GM19467 (cell line): ENCODE measurements at regions not wholly inside any gene's neighbourhood (a gene's known extent, or its start where the extent isn't known, plus 50 kb on each side); places are given as distances from the start of the nearest gene placed in this dataset.
"Not testable (repeated sequence)": the region's sequence is repeated elsewhere in the genome, so short reads cannot be mapped to it uniquely, and the experiment has no call there.

Source experiments
- ATAC-seq: cut with Tn5 transposase; IDR thresholded peaks from one replicate; pipeline ENCODE4 v1.9.1; 2021; ENCODE audit warnings: mild to moderate bottlenecking, moderate library complexity; ENCODE audit not compliant: unreplicated experiment

DNA sequence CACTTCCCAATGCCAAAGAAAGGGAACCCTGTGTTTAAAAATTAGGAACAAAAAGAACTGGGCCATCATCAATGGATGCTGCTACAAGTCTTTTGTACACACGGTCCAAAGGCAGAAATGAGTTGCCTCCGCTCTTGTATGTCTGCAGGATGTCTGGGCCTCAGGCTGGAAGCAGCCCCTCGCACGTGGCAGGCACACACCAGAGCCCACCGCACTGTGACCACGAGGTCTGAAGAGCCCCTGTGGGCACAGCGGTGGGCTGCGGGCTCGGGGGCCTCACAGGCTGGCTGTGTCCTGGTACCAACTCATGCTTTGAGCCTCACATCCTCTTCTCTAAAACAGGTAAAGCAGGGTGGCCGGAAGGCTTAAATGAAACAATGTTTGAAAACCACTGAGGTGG lies 309.3 kb downstream of the C16orf95 start:
- ATAC-seq: no peak

DNA sequence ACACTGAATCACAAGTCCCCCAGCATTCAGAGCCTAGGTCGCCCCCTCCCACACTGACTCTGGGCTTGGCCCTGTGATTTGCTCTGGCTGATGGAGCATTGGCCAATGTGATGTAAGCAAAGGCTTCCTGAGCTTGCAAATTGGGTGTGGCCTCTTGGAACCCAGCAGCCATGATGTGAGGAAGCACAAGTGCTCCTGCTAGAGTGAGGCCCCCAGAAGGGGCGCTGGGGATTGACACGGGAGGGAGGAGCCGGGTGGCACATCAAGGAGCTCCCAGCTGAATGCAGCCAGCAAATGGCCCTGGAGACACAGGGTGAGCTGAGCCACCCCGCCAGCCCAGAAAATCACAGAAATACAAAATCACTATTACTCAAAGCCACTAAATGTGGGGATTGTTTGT lies 308.5 kb downstream of the C16orf95 start:
- ATAC-seq: no peak

DNA sequence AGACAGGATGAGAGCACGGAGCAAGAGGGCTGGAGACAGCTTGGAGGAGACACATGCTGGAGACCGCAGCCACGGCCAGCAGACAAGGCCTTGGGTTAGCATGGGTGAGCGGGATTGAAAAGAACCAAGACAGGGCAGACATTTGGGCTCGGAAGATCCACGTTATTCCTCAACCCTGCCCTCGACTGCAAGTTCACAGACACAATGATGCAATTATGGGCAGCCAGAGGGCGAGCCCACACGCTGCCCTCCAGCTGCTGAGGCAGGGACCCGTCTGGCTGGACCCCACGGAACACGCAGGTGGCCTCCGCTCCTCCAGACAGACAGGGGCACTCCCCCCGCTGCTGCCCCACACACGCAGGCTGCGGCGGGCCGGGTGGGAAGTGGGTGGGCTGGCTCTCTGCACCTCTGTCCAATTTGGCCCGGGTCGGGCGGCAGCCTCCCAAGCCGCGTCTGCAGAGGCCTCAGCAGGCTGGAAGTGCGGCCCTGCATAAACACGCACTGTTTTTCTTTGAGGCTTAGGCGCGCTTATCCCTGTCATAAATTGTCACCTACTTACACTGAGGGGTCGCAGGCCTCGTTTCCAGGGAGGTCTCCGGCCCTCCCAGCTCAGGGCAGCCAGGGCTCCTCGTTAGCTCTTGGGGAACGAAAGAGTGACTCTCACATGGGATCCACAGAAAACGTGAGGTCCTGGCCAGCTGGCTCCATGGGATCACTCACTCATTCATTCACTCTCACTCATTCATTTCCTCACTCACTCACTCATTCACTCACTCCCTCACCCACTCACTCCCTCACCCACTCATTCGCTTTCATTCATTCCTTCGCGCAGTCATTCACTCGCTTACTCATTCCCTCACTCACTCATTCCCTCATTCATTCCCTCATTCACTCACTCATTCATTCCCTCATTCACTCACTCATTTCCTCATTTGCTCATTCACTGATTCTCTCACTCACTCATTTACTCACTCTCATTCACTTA lies 303.9 kb downstream of the C16orf95 start:
- ATAC-seq: no peak

DNA sequence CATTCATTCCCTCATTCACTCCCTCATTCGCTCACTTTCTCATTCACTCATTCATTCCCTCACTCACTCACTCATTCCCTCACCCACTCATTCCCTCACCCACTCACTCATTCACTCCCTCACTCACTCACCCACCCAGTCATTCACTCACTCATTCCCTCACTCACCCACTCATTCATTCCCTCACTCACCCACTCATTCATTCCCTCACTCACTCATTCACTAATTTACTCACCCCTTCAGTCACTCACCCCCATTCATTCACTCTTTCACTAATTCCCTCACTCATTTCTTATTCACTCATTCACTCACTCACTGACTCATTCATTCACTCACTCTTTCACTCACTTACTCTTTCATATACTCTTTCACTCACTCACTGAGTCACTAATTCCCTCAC lies 303.1 kb downstream of the C16orf95 start:
- no peak for ATAC-seq

DNA sequence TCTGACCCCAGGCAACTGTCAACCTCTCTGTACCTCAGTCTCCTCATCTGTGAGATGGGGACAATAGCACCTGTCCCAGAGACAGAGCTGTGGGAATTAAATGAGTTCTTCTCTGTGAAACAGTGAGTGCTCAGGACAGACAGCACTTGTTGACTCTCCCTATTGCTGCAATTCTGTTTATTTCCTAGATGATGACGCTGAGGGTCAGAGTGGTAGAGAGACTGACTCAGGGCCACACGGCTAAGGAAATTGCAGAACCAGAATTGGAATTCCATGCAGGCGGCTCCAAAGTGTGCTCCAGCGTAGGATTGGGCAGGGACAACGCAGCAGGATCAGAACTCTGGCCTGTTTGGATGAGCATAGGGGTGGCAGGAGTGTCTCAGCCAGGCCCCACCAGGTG lies 302.2 kb downstream of the C16orf95 start:
- ATAC-seq: no peak

DNA sequence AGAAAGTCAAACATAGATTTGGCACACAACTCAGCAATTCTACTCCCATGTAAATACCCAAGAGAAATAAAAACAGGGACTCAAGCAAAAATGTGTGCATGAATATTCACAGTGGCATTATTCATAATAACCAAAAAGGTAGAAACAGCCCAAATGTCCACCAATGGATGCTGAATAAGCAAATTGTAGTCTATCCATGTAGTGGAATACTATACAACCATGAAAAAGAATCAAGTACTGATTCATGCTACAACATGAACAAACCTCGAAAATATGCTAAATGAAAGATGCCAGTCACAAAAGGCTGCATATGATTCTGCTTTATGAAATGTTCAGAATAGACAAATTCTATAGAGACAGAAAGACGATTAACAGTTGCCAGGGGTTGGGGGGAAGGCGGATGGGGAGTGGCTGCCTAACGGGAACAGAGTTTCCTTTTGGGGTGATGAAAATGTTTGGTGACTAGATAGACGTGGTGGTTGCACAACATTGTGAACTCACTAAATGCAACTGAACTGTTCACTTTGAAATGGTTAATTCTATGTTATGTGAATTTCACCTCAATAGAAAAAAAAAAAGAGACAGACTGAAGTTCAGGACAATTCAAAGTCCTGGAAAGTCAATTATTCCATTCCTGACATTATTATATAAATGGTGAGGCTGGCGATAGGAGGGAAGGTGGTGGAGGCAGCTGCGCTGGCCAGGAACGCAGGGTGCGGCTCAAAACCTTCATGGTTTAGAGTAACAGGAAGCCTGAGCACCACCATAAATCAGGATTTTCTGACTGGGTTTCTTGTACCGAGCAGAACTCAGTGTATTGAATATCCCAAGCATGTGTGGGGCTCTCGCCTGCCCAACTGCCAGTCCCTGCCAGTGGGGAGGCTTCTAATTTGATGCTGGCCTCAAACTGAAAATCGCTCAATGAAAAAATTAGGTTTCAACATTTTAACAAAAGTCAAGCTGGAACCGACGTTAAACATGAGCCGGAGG lies 300.9 kb downstream of the C16orf95 start:
- no peak for ATAC-seq

DNA sequence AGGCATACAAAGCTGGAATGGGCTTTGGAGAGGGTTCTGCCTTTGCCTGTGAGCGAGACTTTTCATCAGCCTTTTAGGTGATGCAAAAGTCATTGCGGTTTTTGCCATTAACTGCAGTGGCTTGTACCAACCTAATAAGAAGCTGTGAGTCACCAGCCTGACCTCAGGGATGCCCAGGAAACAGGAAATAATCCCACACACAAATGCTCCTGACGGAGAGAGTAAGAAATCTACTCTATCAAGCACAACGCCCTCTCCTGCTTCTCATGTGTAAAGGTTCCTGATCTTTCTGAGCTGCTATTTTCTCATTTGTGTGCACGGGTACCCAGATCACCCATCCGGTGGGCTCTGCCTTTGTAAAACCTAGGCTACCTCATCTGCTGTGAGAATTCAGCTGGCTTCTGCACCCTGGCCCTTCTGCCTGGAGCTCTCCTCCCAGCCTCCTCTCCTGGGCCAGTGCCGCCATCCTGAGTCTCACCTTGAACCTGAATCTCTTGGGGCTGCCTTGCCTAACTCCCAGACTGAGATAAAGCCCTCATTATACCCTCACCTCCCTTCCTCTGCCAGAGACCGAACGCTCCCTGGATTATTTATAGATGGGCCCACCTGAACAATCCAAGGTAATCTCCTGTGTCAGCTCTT lies 299.7 kb downstream of the C16orf95 start:
- no peak for ATAC-seq

DNA sequence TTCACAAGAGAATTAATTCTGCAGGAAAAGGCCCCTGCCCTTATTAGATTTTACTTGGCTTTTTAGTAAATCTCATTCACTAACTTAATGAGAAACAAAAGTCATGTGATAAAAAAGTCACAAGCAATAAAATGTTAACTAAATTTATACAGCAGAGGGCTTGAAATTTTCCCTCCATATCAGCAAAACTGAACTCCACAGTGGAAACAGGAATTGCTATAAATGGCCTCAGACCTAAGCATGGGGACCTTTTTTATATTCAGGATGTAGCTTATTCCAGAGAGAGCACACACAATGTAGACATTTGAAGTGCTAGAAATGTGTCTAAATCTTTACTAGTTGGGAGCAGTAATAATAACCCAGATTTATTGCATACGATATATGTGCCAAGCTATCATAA lies 291.5 kb downstream of the C16orf95 start:
- no peak for ATAC-seq

DNA sequence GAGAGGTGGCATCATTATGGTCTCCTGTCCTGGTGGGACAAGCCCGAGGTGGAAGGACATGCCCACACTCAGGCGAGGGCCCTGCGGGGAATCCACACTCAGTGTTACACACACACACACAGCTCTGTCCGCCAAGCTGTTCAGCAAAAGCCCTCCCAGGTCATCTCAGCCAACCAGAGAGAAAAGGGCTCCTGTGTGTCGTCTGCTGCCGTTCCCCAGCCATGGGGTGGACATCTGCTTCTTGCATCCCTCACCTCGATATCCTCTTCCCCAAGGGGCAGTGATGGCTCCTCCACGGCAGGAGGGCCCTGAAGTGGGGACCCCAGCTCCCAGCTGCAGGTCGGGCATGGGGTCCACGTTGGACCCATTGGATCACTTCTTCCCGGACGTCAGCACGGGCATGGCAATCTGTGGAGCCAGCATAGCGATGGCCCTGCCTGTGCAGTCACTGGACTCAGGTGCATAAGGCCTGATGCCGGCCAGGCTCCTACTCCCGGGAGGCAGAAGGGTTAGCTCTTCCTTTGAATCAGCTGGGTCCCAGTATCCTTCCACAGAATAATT lies 290.1 kb downstream of the C16orf95 start:
- no peak for ATAC-seq

DNA sequence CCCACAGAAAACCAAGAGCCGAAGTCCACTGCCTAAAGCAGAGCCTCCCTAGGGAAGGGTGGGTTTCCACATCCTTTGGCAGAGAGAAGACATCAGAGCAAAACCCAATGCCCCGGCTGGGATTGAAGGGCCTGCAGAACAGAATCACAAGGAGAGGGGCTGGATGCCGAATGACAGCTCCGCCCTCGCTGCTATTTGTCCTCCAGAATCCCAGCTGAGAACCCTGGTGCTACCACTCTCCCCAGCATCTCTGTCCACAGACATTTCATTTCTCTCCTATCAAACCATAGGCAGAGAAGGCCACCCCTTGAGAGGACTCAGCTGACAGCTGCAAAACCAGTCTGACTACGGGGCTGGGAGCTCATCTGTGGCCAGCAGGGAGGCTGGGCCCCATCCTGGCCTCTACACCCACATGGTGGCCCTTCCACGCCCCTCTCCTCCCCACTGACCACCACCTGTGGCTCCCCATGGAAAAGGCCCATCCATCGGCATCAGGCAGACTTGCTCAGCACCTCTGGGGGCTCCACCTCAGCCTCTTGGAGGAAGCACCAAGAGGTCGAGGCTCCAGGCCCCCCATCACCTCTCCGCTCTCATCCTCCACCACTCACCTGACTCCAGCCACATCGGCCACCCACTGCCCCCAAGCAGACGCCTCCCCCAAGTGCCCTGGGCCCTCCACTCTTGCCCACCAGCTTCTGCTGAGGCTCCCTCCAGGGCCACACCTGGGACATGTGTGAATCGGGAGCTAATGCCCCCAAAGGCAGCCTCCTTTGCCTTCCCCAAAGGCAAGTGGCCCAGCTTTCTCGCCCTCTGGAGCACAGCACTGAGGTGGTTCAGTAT lies 288.5 kb downstream of the C16orf95 start:
- no peak for ATAC-seq

DNA sequence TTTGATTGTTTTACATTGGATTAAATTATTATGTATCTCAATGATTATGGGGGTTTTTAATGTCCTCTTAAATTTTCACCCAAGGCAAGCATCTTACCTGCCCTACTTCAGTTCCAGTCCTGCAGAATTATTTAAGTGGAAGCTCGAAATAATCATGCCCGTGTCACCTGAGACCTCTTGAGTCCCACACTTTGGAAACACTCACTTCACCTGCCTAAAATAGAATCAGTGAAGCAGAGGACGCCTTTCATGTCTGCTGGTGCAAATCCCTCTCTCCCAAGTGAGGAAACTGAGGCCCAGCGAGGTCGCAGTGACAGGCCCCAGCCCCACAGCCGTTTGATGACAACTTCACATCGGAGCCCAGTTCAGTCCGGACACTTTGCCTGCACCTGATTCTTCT lies 284.6 kb downstream of the C16orf95 start:
- ATAC-seq: no peak

DNA sequence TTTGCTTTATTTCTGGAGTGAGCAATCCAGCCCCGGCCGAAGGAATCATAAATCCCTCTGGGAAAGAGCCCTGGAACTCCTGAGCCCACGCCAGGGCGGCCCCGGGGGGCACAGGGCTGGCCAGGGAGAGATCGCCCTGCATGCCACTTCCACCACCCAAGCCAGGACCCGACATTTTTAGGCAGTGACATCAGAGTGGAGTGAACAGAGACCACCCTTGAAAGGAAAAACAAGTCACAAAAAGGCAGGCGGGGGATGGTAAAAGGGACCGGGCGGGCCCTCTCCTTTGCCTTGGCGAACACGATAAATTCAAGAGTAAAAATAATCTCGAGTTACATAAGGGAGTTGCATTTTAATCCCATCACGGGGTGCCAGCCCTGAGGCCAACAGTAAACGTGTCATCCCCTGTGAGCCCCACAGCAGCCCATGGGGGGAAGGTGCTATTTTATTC lies 284.1 kb downstream of the C16orf95 start:
- no peak for ATAC-seq

DNA sequence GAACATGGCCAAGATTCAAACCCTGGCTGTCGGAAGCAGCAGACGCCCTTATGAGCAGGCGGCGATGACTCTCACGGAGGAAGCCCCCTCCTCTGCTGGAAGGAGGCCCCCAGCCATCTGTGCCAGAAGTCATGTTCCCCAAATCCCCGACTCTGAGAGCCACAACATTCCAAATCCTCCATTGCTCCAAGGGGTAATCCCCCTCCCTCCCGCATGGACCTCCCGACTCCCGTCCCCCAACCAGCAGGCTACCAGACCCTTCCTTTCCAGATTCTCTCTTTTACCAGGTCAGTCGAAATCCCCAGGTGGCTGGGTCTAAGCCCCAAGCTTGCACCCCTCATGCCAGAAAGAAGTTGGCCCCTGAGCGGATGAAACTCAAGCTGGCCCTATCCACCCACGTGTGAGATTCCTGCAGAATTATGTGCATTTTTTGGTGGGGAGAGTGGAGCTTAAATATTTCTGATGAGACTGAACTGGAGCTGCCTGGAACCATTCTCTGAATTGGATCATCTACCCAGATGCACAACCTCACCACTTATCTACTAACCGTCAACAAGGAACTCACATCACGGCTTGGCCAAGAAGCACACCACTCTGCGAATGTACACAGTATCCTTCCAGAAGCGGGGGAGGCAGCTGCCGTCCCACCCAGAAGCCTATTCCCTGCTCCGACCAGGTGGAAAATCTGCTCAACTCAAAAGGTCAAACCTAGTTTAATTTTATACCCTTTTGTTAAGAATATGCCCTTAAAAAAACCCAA lies 283.5 kb downstream of the C16orf95 start:
- ATAC-seq: no peak

DNA sequence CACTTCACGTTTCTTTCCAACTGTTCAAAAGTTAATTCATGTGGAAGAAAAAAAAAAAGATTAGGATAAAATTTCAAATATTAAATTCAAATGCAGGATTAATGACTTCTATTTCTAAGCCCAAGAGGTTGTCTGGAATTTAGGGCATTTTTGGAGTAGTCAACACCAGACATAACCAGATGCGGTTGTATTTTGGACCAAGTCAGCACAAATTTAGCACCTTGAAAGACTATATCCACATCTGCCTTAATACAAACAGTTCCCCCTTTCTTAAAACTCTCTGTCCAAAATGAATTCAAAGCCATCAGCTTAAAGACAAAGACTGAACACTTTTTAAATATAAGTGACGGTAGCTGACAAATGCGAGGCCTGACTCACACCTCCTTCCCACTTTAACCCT lies 282.9 kb downstream of the C16orf95 start:
- no peak for ATAC-seq

DNA sequence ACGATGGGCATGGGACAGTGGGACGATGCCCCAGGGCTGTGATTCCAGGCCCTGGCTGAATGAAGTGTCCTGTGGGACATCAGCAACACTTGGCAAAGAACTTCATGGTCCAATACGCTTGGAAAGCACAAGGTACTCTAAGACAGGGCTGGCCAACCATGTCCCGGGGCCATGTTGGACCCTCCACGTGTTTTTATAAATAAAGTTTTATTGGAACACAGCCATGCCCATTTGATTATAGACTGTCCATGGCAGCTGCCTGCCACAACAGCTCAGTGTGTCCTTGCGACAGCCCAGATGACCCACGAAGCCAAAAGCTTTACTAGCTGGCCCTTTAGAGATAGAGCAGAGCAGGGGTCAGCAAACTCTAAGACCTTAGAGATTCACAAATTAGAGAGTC lies 282.1 kb downstream of the C16orf95 start:
- no peak for ATAC-seq

DNA sequence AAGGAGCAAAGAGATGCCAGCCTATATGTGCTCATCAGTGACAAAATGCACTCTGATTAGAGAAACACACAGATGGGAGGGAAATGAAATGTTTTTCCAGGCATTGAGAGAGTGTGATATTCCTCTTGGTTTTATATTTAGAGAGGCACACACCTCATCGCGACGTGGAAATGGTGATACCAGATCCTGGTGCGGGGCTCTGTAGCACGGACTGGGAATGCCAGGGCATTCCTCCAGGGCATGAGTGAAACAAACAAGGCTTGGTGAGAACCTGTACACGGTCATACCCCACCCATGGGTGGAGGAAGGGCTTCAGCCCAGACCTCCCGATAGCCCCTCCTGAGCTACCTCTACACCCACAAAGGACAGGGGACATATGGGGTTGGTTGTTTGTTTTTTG lies 280.2 kb downstream of the C16orf95 start:
- no peak for ATAC-seq

DNA sequence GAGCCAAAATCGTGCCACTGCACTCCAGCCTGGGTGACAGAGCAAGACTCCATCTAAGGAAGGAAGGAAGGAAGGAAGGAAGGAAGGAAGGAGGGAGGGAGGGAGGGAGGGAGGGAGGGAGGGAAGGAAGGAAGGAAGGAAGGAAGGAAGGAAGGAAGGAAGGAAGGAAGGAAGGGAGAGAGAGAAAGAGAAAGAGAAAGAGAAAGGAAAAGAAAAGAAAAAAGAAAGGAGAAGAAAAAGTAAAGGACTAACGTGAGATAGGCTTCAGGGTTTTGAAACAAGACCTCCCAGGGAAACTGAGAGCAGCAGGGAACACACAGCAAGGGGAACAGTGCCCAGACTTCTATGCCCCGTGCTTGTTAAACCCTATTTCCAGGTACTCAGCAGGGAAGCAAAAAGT lies 278.7 kb downstream of the C16orf95 start:
- ATAC-seq: not testable (repeated sequence)

DNA sequence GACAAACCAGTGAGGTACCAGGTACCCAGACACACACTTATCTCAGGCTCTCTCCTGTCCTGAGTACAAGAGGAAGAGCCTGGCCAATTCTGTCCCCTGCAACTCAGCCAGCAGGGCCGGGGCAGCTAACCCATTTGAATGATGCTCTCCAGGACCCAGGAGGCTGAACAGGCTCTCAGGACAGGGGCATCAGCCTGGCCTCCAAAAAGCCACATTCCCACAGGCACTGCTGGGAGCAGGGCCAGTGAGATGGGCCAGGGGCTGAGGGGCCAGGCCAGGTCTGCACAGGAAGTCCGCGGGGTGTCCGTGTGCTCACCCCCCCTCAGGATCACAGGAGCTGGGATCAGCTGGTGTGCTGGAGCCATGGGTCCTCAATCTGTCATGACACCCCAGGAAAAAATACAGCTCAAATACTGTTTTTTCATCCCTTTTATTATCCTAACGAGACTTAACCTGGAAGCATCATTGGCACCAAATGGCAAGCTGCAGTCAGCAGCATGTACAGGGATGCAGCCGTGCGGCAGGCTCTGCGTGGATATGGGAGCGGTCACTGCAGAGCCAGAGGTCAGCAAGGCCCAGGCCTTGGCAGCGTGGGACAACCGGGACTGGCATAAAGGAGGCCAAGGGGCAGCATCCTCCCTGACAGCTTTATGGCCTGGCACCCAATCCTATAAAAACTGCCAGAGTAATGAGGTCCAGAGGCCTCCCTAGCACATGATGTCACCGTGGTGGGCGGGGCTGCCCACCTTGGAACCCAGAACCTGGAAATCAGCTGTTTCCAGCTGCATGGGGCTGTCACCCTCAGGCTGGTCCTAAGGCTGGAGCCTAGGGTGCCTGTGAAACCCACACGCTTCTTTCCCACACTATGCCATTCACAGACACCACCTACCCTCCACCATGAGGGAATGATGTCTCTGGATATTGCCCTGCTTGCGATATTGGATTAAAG lies 276.7 kb downstream of the C16orf95 start:
- no peak for ATAC-seq
